Smooth muscle cell of the brain vasculature (primary cell): ENCODE measurements at regions not wholly inside any gene's neighbourhood (a gene's known extent, or its start where the extent isn't known, plus 50 kb on each side); places are given as distances from the start of the nearest gene placed in this dataset.
"Not testable (repeated sequence)": the region's sequence is repeated elsewhere in the genome, so short reads cannot be mapped to it uniquely, and the experiment has no call there.

Source experiments
- DNase-seq: peaks from one replicate; pipeline ENCODE4 v3.0.0-alpha.2; 2012; ENCODE audit warnings: low read depth, low spot score

DNA sequence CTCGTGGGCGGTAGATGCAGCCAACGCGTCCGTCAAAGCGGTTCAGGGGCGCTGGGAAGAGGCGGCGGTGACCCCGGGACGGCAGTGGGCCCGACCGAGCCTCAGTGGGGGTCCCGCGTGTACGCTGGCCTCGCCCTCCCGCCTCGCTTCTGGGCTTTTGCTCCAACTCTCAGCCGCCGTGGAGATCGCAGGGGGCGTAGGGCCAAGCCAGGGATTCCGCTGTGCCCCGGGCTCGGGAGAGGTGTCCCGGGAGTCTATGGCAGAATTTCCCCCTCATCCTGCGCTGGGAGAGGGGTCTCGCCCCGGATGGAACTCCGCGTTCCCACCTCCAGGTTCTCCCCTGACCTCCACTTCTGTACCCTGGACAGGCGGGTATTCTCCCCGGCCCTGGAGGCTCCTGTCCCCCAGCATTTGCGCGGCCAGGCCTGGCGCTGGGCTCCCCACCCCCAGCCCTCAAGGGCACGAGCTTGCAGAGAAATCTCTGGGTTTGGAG lies 131.9 kb downstream of the MRPL36 start:
- no peak for DNase-seq

- DNase-seq, result no peak
Measured at GRCh38 chr5:1666812-1667588, 132.6 kb downstream of the MRPL36 start.

DNA sequence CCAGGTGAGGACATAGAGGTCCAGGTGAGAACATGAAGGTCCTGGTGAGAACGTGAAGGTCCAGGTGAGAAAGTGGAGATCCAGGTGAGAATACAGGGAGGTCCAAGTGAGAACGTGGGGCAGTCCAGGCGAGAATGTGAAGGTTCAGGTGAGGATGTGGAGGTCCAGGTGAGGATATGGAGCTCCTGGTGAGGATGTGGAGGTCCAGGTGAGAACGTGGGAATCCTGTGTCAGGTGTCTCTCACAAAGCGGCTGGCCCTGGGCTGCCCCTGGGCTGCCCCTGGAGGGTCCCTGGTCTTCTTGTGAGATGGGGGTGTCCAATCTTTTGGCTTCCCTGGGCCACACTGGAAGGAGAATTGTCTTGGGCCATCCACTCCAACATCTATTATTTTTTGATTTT lies 133.4 kb downstream of the MRPL36 start:
- no peak for DNase-seq

GRCh38 chr5:1665803-1666202 lies 133.8 kb downstream of the MRPL36 start:
- no peak for DNase-seq

- no peak for DNase-seq
Measured at GRCh38 chr5:1665231-1665630, 134.4 kb downstream of the MRPL36 start.

DNA sequence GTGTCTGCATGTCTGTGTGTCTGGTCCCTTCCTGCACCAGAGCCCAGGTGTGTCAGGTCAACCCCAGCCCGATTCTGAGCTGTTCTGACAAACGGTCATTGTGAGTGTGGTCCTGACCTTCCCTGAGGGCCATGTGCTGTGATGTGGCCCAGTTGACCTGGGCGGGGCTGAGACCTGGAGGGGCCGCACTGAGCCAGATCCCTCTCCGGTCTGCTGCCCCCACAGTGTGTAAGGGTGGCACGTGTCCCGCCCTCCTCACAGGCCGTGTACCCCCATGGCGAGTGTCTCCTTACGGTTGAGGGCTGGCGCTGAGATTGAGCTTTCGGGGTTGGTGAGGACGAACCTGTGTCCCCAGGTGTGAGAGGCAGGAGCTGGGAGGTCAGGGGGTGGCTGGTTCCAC lies 136.5 kb downstream of the MRPL36 start:
- DNase-seq, result no peak

GRCh38 chr5:1662559-1663085 lies 137.0 kb downstream of the MRPL36 start:
- DNase-seq, result no peak

- no peak for DNase-seq
Measured at GRCh38 chr5:1661831-1662558, 137.6 kb downstream of the MRPL36 start.

DNA sequence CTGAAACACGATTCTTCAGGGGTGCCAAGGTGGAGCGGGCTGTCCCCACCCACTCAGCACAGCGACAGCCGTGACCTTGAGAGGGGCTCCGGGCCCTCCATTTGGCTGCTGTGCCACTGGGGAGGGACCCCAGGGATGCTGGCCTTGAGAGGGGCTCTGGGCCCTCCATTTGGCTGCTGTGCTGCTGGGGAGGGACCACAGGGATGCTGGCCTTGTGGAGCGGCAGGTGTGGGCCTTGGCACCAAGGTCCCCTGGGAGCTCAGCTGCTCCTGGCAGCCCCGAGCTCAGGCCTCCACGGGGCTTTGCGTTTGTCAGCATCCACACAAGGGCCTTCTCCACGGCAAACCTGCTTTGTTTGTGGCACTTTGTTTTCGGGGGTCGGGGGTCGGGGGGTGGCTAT lies 137.6 kb upstream of the LPCAT1 start:
- no peak for DNase-seq

- no peak for DNase-seq
Measured at GRCh38 chr5:1660511-1660910, 136.8 kb upstream of the LPCAT1 start.

GRCh38 chr5:1660001-1660400 lies 136.2 kb upstream of the LPCAT1 start:
- no peak for DNase-seq

GRCh38 chr5:1659100-1659981 lies 135.6 kb upstream of the LPCAT1 start:
- DNase-seq, result no peak

DNA sequence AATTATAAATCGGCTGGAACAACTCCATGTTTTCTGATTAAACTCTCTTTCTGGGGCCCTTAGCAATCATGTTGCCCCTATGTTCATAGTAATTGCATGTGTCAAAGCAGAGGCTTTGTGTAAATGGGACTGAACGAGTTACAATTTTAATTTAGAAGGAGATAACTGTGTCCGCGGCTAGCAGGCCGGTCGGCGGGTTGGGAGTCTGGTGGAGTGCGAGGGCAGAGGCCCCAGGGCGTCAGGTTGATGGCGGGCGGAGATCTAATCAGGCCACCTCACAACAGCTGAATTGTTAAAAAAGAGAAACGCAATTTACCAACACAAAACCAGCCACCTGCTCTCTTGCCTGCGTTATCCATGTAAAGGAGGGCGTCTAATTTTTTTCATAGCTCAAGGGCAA lies 134.9 kb upstream of the LPCAT1 start:
- DNase-seq, result no peak

DNA sequence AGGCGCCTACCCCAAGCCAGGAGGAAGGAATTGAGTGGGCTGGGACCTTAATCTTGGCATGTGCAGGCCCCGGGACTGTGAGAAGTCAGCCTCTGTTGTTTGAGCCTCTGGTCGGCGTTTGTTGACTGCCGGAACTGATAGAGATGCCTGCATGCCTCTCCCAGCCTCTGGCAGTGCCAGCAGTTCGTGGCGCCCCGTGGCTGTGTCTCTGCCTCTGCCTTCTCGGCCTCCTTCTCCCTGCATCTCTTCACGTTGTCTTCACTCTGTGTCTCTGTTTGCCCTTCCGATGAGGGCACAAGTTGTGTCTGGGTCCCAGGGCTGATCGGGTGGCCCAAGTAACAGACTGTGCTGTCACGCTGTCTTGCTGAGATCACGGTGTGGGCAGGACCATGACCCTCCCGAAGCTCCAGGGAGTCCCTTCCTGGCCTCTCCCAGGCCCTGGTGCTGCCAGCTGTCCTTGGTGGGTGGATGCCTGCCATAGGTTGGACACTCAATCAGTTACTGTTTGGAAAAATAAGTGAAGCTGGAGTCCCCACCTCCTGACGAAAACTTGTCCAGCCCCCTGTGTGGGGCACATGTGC lies 133.5 kb upstream of the LPCAT1 start:
- no peak for DNase-seq

DNA sequence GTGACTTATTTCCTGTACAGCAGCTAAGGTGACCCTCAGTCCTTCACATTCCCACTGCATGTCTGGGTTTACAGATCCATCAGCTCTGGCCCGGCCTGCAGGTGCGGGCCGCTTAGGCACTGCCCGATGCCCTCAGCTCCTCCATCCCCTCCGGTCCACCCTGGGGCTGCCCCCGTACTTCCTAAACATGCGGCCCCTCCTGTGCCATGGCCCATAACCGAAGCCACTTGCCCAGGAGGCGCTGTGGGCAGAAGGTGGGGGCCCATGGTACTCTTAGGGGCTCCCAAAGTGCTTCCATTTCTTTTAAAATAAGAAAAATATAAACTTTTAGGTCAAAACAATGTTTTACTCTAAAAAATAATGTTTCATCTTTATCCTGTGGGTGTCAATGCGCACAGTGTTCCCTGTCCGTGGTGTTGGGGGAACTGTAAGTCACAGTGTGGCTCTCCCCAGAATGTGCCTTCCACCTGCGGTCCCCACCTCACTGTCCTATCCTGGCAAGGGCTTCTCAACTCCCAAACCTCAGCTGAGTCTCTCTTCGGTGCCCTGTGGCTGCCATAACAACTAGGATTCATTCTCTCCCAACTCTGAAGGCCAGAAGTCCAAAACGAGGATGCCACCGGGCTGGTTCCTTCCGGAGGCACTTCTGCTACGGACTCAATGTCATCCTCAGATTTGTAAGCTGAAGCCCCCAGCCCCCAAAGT lies 132.7 kb upstream of the LPCAT1 start:
- no peak for DNase-seq

- no peak for DNase-seq
Measured at GRCh38 chr5:1655496-1656270, 131.9 kb upstream of the LPCAT1 start.

- DNase-seq, result no peak
Measured at GRCh38 chr5:1654786-1655495, 131.2 kb upstream of the LPCAT1 start.

GRCh38 chr5:1653698-1654651 lies 130.2 kb upstream of the LPCAT1 start:
- DNase-seq, result not testable (repeated sequence)
